ENCODE measurements at regions not wholly inside any gene's neighbourhood (a gene's known extent, or its start where the extent isn't known, plus 50 kb on each side); places are given as distances from the start of the nearest gene placed in this dataset.

- no peak overlapping the region for H3K4me3 ChIP-seq (ENCODE audit: low read depth, low read length)
- H3K27me3 ChIP-seq (ENCODE audit: control insufficient read depth, insufficient read depth, low read length): no peaks in the 10 kb centered on the region
- TF ChIP-seq CTCF (IDR thresholded peaks at IDR 0.05; ENCODE audit: insufficient read depth, low read length, poor library complexity, severe bottlenecking): no peak
- no peaks in the 10 kb centered on the region for H3K36me3 ChIP-seq (ENCODE audit: control insufficient read depth, insufficient read depth, low read length)
- no peak for DNase-seq (ENCODE audit: low read depth)
Observed at GRCh38 chr2:163541943-163542342, 193.9 kb downstream of the FIGN start.

- Histone ChIP-seq H3K27me3 (ENCODE audit: control insufficient read depth, insufficient read depth, low read length) (no peaks in the 10 kb centered on the region), H3K4me3 (ENCODE audit: low read depth, low read length) (no peak overlapping the region), H3K36me3 (ENCODE audit: control insufficient read depth, insufficient read depth, low read length) (no peaks in the 10 kb centered on the region)
- DNase-seq (ENCODE audit: low read depth): no peak
- no peak for TF ChIP-seq CTCF (IDR thresholded peaks at IDR 0.05; ENCODE audit: insufficient read depth, low read length, poor library complexity, severe bottlenecking)
Observed at GRCh38 chr2:163541495-163541894, 194.3 kb downstream of the FIGN start.

- DNase-seq (ENCODE audit: low read depth): peak; percentile 7
- no peaks in the 10 kb centered on the region for H3K36me3 ChIP-seq (ENCODE audit: control insufficient read depth, insufficient read depth, low read length)
- no peak for TF ChIP-seq CTCF (IDR thresholded peaks at IDR 0.05; ENCODE audit: insufficient read depth, low read length, poor library complexity, severe bottlenecking)
Observed at GRCh38 chr2:163528640-163529217, 207.1 kb downstream of the FIGN start.

GRCh38 chr2:163527381-163527780, 208.4 kb downstream of the FIGN start:
- DNase-seq (ENCODE audit: low read depth): no peak
- H3K36me3 ChIP-seq (ENCODE audit: control insufficient read depth, insufficient read depth, low read length): no peaks in the 10 kb centered on the region
- H3K4me3 ChIP-seq (ENCODE audit: low read depth, low read length): no peak overlapping the region
- no peak for TF ChIP-seq CTCF (IDR thresholded peaks at IDR 0.05; ENCODE audit: insufficient read depth, low read length, poor library complexity, severe bottlenecking)
- no peaks in the 10 kb centered on the region for H3K27me3 ChIP-seq (ENCODE audit: control insufficient read depth, insufficient read depth, low read length)

More at GRCh38 chr2:163528640-163529217, 207.1 kb downstream of the FIGN start:
- no peak overlapping the region for H3K4me3 ChIP-seq (ENCODE audit: low read depth, low read length)
- no peaks in the 10 kb centered on the region for H3K27me3 ChIP-seq (ENCODE audit: control insufficient read depth, insufficient read depth, low read length)

- Histone ChIP-seq H3K27me3 (ENCODE audit: control insufficient read depth, insufficient read depth, low read length) (no peaks in the 10 kb centered on the region), H3K4me3 (ENCODE audit: low read depth, low read length) (no peak overlapping the region), H3K36me3 (ENCODE audit: control insufficient read depth, insufficient read depth, low read length) (no peaks in the 10 kb centered on the region)
- TF ChIP-seq CTCF (IDR thresholded peaks at IDR 0.05; ENCODE audit: insufficient read depth, low read length, poor library complexity, severe bottlenecking): no peak
- no peak for DNase-seq (ENCODE audit: low read depth)
Observed at GRCh38 chr2:163518762-163519161, 217.0 kb downstream of the FIGN start.

- H3K27me3 ChIP-seq (ENCODE audit: control insufficient read depth, insufficient read depth, low read length): no peaks in the 10 kb centered on the region
- H3K36me3 ChIP-seq (ENCODE audit: control insufficient read depth, insufficient read depth, low read length): no peaks in the 10 kb centered on the region
- no peak overlapping the region for H3K4me3 ChIP-seq (ENCODE audit: low read depth, low read length)
- no peak for TF ChIP-seq CTCF (IDR thresholded peaks at IDR 0.05; ENCODE audit: insufficient read depth, low read length, poor library complexity, severe bottlenecking)
- no peak for DNase-seq (ENCODE audit: low read depth)
Observed at GRCh38 chr2:163515836-163516235, 220.0 kb downstream of the FIGN start.

Data from kidney epithelial cell (primary cell).